Activated CD8-positive, alpha-beta memory T cell treated with anti-CD3 and anti-CD28 coated beads for 4 hours (primary cell): ENCODE measurements at regions not wholly inside any gene's neighbourhood (a gene's known extent, or its start where the extent isn't known, plus 50 kb on each side); places are given as distances from the start of the nearest gene placed in this dataset.
"Not testable (repeated sequence)": the region's sequence is repeated elsewhere in the genome, so short reads cannot be mapped to it uniquely, and the experiment has no call there.

Source experiments
- DNase-seq, 2 donors: peaks; one replicate each; pipeline ENCODE4 v3.0.0-alpha.2; 2020; ENCODE audit warnings: low read depth in 2 of 2

DNA sequence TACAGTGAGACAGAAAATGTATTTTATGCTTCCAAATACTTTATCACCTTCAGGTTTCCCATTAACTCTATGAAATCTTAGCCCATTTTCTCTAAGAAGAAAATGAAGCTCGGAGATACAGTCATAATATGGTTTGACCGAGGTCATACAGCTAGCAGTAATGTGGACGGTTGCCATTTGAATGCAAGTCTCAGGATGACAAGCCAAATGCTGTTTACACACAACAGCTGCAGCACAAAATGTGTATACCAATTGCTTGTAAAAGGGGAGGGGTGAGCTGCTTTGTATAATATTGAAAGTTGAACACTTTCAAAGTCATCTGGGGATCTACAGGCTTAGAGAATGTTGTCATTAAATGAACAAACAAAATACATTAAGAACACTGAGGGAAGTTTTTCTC lies 93.8 kb upstream of the FSIP2 start:
- DNase-seq, result no peak

DNA sequence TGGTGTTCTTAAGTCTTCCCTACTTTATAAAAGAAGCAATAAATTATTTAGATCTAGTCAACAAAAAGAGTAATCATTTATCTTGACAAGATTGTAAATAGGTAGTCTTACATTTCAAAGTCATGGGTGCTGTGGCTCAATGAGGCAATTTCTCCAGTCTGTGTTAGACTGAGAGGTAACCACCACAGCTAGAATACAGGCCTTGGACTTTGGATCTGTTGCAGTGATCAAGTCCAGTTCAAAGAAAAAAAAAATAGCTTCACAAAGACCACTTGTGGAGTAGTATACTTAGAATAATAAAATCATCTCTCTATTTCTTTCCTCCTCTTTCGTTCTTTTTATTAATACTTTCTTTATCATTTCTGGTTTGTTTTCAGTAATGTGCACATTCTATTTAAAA lies 93.1 kb upstream of the FSIP2 start:
- DNase-seq, result no peak

GRCh38 chr2:185658750-185659149 lies 79.9 kb upstream of the FSIP2 start:
- no peak for DNase-seq

- no peak for DNase-seq
Measured at GRCh38 chr2:185663811-185664210, 74.8 kb upstream of the FSIP2 start.

DNA sequence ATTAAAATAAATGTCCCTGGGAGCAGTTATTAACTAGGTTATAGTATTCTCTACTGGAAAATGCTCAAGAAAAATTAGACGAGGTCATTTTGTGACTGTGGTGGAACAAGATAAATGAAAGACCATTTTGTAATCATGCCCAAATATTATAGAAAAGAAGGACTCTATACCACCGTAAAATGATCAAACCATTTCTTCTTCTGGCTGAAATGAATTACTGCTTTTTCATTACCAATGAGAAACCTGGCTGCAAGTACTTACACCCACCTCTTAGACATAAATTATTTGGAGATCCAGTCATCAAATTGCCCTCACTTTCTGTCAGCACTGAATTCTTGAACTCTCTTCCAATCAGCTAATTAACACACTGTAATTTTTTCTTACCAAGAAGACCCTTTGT lies 74.2 kb upstream of the FSIP2 start:
- DNase-seq, result no peak

- no peak for DNase-seq
Measured at GRCh38 chr2:185665251-185665814, 73.3 kb upstream of the FSIP2 start.

DNA sequence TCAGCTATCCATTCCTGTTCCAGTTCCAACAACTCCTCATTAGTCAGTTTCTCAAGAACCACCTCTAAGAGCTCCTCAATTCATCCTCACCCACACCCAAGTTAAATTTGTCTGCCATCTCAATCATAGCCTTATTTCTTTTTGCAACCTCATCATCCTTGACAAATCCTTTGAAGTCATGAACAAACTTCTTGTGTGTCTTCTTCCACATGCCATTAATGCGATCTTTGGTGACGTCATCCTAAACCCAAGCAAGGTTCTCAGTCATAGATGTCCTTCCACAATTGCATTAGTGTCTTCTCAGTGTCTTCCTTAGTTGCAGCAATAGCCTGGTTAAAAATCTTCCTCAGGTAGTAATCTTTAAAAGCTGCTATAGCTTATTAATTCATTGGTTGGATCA lies 71.2 kb upstream of the FSIP2 start:
- DNase-seq, result no peak

GRCh38 chr2:185668710-185669109 lies 69.9 kb upstream of the FSIP2 start:
- no peak for DNase-seq

DNA sequence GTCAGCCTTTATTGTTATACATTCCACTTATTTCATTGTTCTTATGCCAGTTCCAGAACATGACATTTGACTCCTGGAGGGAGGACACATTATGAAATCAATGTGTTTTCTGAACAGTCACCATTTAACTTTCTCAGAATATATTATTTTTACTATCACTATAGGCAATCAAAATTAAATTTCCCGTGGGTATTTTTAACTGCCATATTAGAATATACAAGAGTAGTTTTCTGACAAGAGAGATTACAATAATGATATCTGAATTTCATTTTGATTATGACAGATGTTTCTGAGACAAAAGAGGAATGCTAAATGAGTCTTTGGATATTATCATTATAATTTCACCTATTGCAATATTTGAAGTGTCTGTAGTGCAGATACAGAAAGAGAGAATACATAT lies 64.4 kb upstream of the FSIP2 start:
- no peak for DNase-seq

DNA sequence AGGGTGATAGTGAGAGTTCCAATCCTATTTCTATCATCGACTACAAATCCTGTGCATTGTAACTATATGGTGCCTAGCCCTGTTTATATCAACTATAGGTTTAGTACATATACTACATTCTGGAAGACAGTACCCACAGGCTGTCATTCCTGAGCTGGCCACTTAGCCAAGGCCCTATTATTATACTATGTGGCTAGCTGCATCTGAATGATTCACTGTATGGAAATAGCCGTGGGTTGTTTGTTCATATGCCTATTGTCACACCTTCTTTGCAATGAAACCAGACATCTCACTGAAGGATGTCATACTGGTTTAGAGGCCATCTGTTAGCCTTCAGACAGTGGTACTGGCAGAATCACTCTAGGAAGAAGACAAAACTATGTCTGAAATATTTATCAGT lies 62.3 kb upstream of the FSIP2 start:
- DNase-seq, result no peak

DNA sequence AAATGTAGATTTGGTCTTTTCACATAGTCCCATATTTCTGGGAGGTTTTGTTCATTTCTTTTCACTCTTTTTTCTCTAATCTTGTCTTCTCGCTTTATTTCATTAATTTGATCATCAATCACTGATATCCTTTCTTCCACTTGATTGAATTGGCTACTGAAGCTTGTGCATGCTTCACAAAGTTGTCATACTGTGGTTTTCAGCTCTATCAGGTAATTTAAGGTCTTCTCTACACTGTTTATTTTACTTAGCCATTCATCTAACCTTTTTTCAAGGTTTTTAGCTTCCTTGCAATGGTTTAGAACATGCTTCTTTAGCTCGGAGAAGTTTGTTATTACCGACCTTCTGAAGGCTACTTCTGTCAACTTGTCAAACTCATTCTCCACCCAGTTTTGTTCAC lies 51.6 kb upstream of the FSIP2 start:
- DNase-seq, result not testable (repeated sequence)

- DNase-seq, result no peak
Measured at GRCh38 chr2:185687967-185688366, 50.6 kb upstream of the FSIP2 start.
